Activated CD4-positive, alpha-beta T cell treated with anti-CD3 and anti-CD28 coated beads for 48 hours (primary cell): ENCODE measurements at regions not wholly inside any gene's neighbourhood (a gene's known extent, or its start where the extent isn't known, plus 50 kb on each side); places are given as distances from the start of the nearest gene placed in this dataset.

Source experiments
- DNase-seq: peaks from one replicate; pipeline ENCODE4 v3.0.0-alpha.2; 2020

GRCh38 chr16:47967374-47967773 lies 188.4 kb downstream of the ABCC12 start:
- DNase-seq, result no peak

GRCh38 chr16:47966325-47966724 lies 189.5 kb downstream of the ABCC12 start:
- no peak for DNase-seq

- DNase-seq, result no peak
Observed at GRCh38 chr16:47965439-47965838, 190.4 kb downstream of the ABCC12 start.

GRCh38 chr16:47958726-47959125 lies 197.1 kb downstream of the ABCC12 start:
- no peak for DNase-seq

GRCh38 chr16:47956916-47957315 lies 198.9 kb downstream of the ABCC12 start:
- DNase-seq, result no peak

GRCh38 chr16:47949714-47950113 lies 206.1 kb downstream of the ABCC12 start:
- DNase-seq, result no peak

- no peak for DNase-seq
Observed at GRCh38 chr16:47949276-47949675, 206.5 kb downstream of the ABCC12 start.

- DNase-seq, result no peak
Observed at GRCh38 chr16:47947723-47948122, 208.1 kb downstream of the ABCC12 start.

- DNase-seq, result no peak
Observed at GRCh38 chr16:47946092-47946491, 209.7 kb downstream of the ABCC12 start.

- no peak for DNase-seq
Observed at GRCh38 chr16:47944589-47944988, 211.2 kb downstream of the ABCC12 start.

- DNase-seq, result no peak
Observed at GRCh38 chr16:47943235-47943634, 212.6 kb downstream of the ABCC12 start.

GRCh38 chr16:47940466-47940865 lies 215.3 kb downstream of the ABCC12 start:
- DNase-seq, result no peak

GRCh38 chr16:47939680-47940079 lies 216.1 kb downstream of the ABCC12 start:
- no peak for DNase-seq

GRCh38 chr16:47938272-47938671 lies 217.5 kb downstream of the ABCC12 start:
- DNase-seq, result no peak

GRCh38 chr16:47928008-47928407 lies 227.8 kb downstream of the ABCC12 start:
- DNase-seq, result no peak

- DNase-seq, result no peak
Observed at GRCh38 chr16:47927330-47927729, 228.5 kb downstream of the ABCC12 start.

- DNase-seq, result no peak
Observed at GRCh38 chr16:47925811-47926460, 229.9 kb downstream of the ABCC12 start.

GRCh38 chr16:47924950-47925349 lies 230.8 kb downstream of the ABCC12 start:
- DNase-seq, result no peak

- no peak for DNase-seq
Observed at GRCh38 chr16:47921535-47921934, 234.3 kb downstream of the ABCC12 start.

GRCh38 chr16:47920709-47921108 lies 235.1 kb downstream of the ABCC12 start:
- DNase-seq, result no peak

GRCh38 chr16:47917118-47917517 lies 238.7 kb downstream of the ABCC12 start:
- no peak for DNase-seq

GRCh38 chr16:47916266-47916665 lies 239.5 kb downstream of the ABCC12 start:
- no peak for DNase-seq

GRCh38 chr16:47907109-47907508 lies 248.7 kb downstream of the ABCC12 start:
- DNase-seq, result no peak

- DNase-seq, result no peak
Observed at GRCh38 chr16:47905771-47906170, 250.0 kb downstream of the ABCC12 start.

- DNase-seq, result no peak
Observed at GRCh38 chr16:47904691-47905090, 251.1 kb downstream of the ABCC12 start.
